NCI-H1092 (cell line): ENCODE measurements at regions not wholly inside any gene's neighbourhood (a gene's known extent, or its start where the extent isn't known, plus 50 kb on each side); places are given as distances from the start of the nearest gene placed in this dataset.

Experiments used
- DNase-seq: peaks from one replicate; lab custom pipeline; 2025; lab: John Stamatoyannopoulos, UW

- DNase-seq: no peak
These were observed 535.8 kb upstream of the POU3F3 start for GRCh38 chr2:104318001-104318665.

DNA sequence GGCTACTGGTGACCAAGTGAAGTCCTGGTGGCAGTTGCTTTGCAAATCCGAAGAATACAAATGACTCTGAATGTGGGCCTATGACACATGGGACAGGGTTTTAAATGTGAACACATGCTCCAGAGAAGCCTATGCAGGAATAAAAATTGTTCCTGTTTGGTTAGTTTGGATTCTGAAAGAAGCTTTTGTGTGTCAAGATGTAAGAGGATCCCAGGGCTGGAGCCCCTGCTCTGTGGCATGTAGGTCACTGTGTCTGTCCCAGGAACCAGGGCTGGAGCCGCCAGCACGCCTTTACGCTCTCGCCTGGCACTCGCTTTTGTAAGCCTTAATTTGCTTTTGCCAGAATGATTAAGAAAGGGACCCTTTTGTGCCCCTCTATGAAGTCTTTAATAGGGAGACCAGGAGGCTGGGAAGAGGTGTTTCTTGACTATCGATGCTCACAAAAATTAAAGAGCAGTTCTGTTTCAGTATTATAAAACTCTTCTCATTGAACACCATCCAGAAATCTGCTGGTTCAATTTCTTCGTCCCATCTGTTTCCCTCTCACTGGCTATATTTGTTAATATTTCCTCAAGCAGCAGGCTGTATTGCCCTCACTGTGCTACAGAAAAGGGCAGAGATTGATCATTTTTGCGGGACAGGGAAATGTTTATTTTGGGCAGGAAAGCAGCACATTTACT is 532.7 kb upstream of the POU3F3 start:
- no peak for DNase-seq

DNA sequence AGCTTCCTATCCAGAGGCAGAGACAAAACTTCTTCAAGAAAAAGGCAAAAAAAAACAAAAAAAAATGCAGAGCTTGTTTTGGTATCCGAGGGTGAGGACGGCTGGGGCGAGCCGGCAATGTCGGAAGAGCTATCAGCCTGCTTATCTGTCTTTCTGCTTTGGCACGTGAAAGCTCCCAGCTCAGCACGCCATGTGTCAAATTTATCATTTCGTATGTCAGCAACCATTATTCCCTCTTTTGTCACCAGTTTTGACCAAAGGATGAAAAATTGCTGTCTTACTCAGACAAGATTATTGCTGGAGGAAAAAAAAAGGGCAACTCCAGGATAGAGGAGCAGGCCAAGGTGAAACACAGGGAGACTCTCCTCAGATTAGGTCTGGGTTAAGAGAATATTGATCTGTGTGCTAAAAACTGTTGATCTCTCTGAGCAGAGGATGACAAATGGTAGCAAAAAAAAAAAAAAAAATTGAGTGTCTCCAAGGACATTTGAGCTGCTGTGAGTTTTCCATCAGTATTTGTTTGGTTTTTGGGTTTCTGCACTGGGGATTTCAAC is 532.0 kb upstream of the POU3F3 start:
- no peak for DNase-seq

DNA sequence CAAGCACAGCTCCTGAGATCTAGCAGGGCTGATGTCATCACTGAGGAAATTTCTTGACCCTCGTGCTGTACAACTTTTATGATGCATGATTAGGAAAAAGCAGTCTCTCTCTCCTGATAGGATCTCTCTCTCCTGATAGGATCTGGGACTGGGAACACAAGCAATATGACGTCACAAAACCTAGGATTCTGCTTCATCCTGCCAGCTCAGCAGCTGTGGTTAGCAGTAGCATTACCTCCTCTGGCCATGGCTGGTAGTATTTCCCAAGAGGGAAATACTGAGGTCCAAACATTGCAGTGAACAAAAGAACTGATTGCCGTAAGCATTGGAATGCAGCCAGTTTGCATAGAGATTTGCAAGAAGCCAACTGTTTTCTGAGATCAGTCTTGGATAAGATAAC is 521.2 kb upstream of the POU3F3 start:
- DNase-seq: no peak

- DNase-seq: no peak
These were observed 516.0 kb upstream of the POU3F3 start for GRCh38 chr2:104337869-104338268.

- no peak for DNase-seq
These were observed 513.8 kb upstream of the POU3F3 start for GRCh38 chr2:104340162-104340561.

GRCh38 chr2:104340879-104341828 is 512.8 kb upstream of the POU3F3 start:
- no peak for DNase-seq

GRCh38 chr2:104344306-104344705 is 509.6 kb upstream of the POU3F3 start:
- no peak for DNase-seq

DNA sequence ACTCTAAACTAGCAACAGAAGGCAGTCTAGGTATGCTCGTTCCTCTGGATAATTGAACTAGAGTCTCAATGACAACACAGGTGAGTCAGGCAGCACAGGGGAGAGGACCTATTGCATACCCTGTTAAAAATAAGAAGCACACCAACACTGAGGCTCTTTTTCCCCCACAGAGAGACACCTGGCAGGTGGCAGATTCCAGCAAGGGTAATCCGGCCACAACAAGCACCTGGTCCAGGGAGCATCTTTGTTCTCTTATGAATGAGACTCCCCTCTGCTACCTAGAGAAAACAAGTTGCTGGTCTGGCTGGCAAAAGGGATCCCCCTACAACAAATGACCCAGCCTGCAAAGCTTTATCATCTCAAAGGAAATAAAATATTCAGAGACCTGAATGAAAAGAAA is 508.9 kb upstream of the POU3F3 start:
- no peak for DNase-seq

DNA sequence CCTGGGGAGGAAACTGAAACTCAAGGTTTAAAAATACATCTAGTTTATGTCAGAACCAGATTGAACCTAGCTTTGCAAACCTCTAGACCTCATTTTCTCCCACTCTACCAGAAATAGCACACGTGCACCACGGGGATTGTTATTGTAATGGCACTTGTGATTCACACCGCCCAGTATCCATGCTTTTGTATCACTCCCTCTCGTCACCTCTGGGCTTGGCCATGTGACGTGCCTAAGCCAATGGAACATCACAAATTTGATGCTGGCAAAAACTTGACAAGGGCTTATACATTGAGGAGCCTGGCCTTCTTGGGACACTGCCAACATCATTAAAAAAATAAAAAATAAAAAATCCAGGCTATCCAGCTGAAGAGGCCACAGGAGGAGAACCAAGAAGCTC is 495.8 kb upstream of the POU3F3 start:
- no peak for DNase-seq

DNA sequence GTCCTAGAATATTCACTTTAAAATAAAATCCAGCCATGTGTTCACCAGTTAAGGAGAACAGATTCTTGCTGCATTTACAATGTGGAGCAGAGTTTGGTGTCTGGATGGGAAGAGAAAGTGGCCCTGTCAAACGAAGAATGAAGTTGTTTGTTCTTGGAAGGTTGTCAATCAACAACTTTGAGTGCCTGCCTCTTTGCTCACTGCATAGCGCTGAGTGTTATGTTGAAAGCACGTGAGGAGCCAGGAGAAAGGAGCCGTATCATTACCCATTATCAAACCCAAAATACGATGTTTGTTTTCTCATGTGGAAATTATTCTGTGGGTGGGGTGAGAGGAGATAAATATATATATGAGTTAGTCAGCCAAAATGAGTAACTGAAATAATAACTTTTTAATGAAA is 492.5 kb upstream of the POU3F3 start:
- DNase-seq: no peak

DNA sequence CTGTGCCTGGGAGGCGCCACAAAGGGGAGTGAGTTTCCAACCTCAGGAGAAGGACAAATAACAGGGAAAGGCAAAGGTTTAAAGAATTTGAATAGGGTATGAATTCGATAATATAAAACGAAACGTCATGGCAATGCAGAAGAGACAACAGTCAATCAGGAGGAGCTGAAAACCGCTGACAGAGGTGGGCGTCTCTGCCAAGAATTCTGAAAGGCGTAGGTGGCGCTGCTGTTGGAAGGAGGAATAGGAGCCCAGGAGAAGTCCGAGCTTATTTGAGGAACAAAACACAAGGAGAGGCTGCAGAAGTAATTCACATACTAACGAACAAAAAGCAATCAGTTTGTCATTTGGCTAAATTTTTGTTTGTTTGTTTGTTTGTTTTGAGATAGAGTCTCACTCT is 485.8 kb upstream of the POU3F3 start:
- no peak for DNase-seq

DNA sequence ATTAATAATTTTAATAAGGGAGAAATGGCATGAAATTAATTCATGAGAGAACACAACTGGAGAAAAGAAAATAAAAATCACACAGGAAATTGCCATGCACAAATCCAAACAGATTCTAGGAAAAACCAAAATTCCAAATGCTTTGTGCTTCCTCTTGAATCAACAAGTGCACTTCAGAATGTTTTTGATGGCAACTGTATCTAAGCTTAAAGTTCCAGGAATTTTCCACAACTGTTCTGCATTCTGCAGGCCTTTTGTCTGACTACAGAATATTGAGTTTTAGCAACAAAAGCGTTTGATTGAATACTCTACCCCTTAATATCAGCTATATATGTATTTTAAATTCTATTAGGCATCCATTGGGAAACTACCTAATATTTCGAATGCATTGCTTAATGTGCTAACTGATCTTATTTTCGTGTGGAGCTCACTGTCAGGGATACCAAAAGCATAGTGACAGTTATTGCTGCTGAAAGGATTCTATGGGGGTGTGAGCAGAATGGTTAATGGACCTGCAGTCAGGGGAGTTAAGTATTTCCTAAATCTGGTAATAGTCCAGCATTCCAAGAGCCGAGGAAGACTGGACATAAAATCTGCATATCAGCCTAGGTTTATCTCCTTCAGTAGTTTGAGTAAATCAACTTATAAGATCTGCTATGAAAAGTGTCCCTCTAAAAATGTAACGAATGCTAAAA is 482.7 kb upstream of the POU3F3 start:
- DNase-seq: no peak

- no peak for DNase-seq
These were observed 478.7 kb upstream of the POU3F3 start for GRCh38 chr2:104375206-104375605.

GRCh38 chr2:104378853-104379374 is 475.0 kb upstream of the POU3F3 start:
- peak; percentile 45 for DNase-seq

DNA sequence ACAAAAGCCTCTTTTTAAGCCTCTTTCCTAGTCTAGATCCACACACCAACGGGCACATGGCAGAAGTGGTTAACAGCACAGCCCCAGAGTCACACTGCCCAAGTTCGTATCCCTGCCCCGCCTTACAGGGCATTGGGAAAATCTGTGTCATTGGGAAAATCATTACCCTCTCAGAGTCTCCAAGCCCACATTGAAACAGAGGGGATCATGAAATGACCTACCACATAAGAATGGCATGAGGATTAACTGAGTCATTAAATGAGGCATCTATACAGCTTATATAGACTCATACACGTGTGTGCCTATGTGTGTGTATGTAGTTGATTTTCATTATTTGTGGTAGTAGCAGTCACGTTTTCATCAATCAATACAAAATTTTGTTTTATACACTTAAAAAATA is 469.0 kb upstream of the POU3F3 start:
- DNase-seq: no peak

DNA sequence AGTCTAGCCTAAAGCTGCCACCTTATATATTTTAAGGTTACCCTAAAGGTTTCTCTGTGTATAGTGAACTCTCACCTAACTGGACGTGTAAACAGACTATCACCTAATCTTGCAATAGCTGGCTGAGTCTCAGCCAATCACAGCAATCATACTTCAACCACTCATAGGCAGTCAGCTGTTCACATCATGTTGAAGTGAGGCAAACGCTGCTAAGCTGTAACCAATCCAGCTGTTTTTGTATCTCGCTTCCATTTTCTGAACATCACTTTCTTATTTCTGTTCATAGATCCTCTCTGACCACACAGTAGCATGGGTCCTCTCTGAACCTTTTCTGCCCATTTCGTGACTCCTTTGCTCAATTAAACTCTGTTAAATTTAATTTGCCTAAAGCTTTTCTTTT is 468.2 kb upstream of the POU3F3 start:
- DNase-seq: no peak

DNA sequence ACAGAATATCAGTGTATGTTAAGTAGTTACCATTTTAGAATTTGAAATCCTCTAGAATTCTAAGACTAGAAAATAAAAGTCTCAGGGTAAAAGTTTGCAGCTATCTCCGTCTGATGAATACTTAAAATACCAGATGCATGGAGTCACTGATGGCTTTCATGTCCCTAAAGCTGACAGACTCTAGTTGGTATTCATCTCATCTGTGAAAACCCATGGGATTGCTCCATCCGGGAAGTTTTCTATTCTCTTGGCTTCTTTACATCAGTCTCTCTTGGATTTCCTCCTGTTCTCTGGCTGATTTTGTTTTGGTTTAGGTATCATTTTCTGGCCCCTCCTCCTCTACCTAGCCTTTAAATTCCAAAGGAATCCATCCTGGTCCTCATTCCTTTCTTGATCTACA is 465.6 kb upstream of the POU3F3 start:
- DNase-seq: no peak

DNA sequence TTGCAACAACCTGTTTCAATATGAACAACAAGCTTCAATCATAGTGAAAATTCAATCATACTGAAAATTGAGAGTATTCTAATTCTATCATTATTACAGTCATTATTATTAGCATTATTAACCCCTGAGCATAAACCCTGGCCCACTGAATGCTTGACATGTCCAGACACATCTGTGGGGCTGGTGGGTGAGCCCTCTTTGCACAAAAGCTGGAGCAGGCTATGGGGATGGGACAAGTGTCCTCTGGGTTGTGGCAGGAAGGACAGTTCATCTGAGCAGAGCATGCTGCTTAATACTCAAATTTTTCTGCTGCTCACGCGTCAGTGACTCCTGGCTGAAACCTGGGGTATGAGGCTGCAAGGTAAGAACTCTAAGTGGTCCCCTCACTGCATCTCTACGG is 451.1 kb upstream of the POU3F3 start:
- DNase-seq: no peak

DNA sequence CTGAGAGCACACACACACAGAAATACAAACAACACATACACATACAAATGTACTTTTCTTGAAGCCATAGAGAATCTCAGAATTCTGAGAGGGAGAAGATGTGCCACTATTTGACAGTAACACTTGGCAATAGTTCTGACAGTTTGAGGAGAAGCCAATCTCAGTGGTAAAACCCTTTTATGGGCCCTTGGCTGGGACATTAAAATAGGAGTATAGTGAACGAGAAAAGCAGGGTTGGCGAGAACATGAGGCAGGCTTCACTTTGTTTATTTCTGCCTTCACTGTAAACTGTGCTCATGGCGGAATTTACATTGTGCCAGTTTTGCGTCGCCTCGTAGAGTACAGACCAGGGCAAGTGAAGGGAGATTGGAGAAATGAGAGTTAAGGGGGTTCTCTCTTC is 449.4 kb upstream of the POU3F3 start:
- DNase-seq: no peak

- no peak for DNase-seq
These were observed 448.3 kb upstream of the POU3F3 start for GRCh38 chr2:104405623-104406022.

- DNase-seq: peak; percentile 80
These were observed 447.6 kb upstream of the POU3F3 start for GRCh38 chr2:104406261-104406726.
